GM19397 (cell line): ENCODE measurements at regions not wholly inside any gene's neighbourhood (a gene's known extent, or its start where the extent isn't known, plus 50 kb on each side); places are given as distances from the start of the nearest gene placed in this dataset.

ENCODE experiments used
- ATAC-seq: cut with Tn5 transposase; IDR thresholded peaks from one replicate; pipeline ENCODE4 v1.9.1; 2021; ENCODE audit warnings: mild to moderate bottlenecking, moderate library complexity; ENCODE audit not compliant: unreplicated experiment

- ATAC-seq, result no peak
Measured at GRCh38 chr11:119493712-119494111, 70.7 kb upstream of the THY1 start.

GRCh38 chr11:119491753-119492510 is 69.0 kb upstream of the THY1 start:
- no peak for ATAC-seq

- ATAC-seq, result no peak
Measured at GRCh38 chr11:119490253-119491006, 67.5 kb upstream of the THY1 start.

GRCh38 chr11:119489087-119489486 is 66.1 kb upstream of the THY1 start:
- ATAC-seq, result no peak

- no peak for ATAC-seq
Measured at GRCh38 chr11:119488256-119488995, 65.5 kb upstream of the THY1 start.

- no peak for ATAC-seq
Measured at GRCh38 chr11:119486691-119487259, 63.8 kb upstream of the THY1 start.

GRCh38 chr11:119486016-119486415 is 63.0 kb upstream of the THY1 start:
- ATAC-seq, result no peak

GRCh38 chr11:119484741-119485605 is 62.0 kb upstream of the THY1 start:
- no peak for ATAC-seq

GRCh38 chr11:119483881-119484371 is 61.0 kb upstream of the THY1 start:
- no peak for ATAC-seq

- no peak for ATAC-seq
Measured at GRCh38 chr11:119483341-119483880, 60.4 kb upstream of the THY1 start.

- ATAC-seq, result no peak
Measured at GRCh38 chr11:119482521-119483011, 59.6 kb upstream of the THY1 start.

GRCh38 chr11:119481667-119482400 is 58.9 kb upstream of the THY1 start:
- no peak for ATAC-seq

GRCh38 chr11:119481021-119481666 is 58.2 kb upstream of the THY1 start:
- ATAC-seq, result no peak

- no peak for ATAC-seq
Measured at GRCh38 chr11:119480380-119481020, 57.5 kb upstream of the THY1 start.

GRCh38 chr11:119479685-119480275 is 56.8 kb upstream of the THY1 start:
- ATAC-seq, result no peak

GRCh38 chr11:119478711-119479285 is 55.8 kb upstream of the THY1 start:
- no peak for ATAC-seq

GRCh38 chr11:119476666-119477331 is 53.8 kb upstream of the THY1 start:
- ATAC-seq, result no peak
